DND-41 (cell line): ENCODE measurements at regions not wholly inside any gene's neighbourhood (a gene's known extent, or its start where the extent isn't known, plus 50 kb on each side); places are given as distances from the start of the nearest gene placed in this dataset.

ENCODE experiments used
- ATAC-seq: fragments of 200-7000 bp; cut with Tn5 transposase; 3 replicates; pipeline ENCODE4 v1.9.1; 2021; ENCODE audit warnings: low read depth; ENCODE audit not compliant: insufficient read depth
- DNase-seq: peaks from one replicate; pipeline ENCODE4 v3.0.0-alpha.2; 2020
- H2AFZ ChIP-seq: 2 replicates; pipeline ENCODE4 v1.6.0; 2012; ENCODE audit warnings: low read depth, low read length
- H3K27ac ChIP-seq: 2 replicates; pipeline ENCODE4 v1.5.1; 2012; ENCODE audit warnings: low read length, inconsistent platforms
- H3K27me3 ChIP-seq: fragments of 200-600 bp; sonication (generic); 2 replicates; pipeline ENCODE4 v1.6.0; 2012; ENCODE audit warnings: low read length, mild to moderate bottlenecking, inconsistent platforms; ENCODE audit not compliant: insufficient read depth, poor library complexity
- H3K36me3 ChIP-seq: 2 replicates; pipeline ENCODE4 v1.5.1; 2012; ENCODE audit warnings: low read length, inconsistent platforms; ENCODE audit not compliant: insufficient read depth
- H3K4me1 ChIP-seq: 2 replicates; pipeline ENCODE4 v1.5.1; 2012; ENCODE audit warnings: mild to moderate bottlenecking, low read length; ENCODE audit not compliant: insufficient read depth
- H3K4me2 ChIP-seq: 2 replicates; pipeline ENCODE4 v1.6.0; 2012; ENCODE audit warnings: mild to moderate bottlenecking, moderate library complexity, low read length, inconsistent platforms; ENCODE audit not compliant: insufficient read depth
- H3K4me3 ChIP-seq, 2 experiments: fragments of 200-600 bp in 1 of 2; shearing (Covaris generic) in 1 of 2; 2 replicates each; pipeline ENCODE4 v1.5.1; 2012 to 2016; ENCODE audit warnings: inconsistent platforms in 2 of 2, low read length in 2 of 2, mild to moderate bottlenecking in 2 of 2, low read depth in 1 of 2, moderate library complexity in 1 of 2
- H3K79me2 ChIP-seq: 2 replicates; pipeline ENCODE4 v1.6.0; 2012; ENCODE audit warnings: low read length, inconsistent platforms; ENCODE audit not compliant: insufficient read depth
- H3K9ac ChIP-seq: 2 replicates; pipeline ENCODE4 v1.6.0; 2012; ENCODE audit warnings: low read depth, mild to moderate bottlenecking, inconsistent platforms, low read length, moderate library complexity
- H3K9me3 ChIP-seq: 2 replicates; pipeline ENCODE4 v1.5.1; 2012; ENCODE audit warnings: low read length, moderate library complexity, mild to moderate bottlenecking, inconsistent platforms; ENCODE audit not compliant: insufficient read depth, severe bottlenecking
- H4K20me1 ChIP-seq: 2 replicates; pipeline ENCODE4 v1.6.0; 2012; ENCODE audit warnings: low read length; ENCODE audit not compliant: insufficient read depth
- CTCF ChIP-seq: IDR thresholded peaks from 2 replicates; pipeline ENCODE4 v1.5.1; 2012; ENCODE audit warnings: borderline replicate concordance, low read length, moderate library complexity, mild to moderate bottlenecking; ENCODE audit not compliant: poor library complexity, severe bottlenecking; ENCODE audit errors: extremely low read depth
- EZH2 ChIP-seq: IDR thresholded peaks from 3 replicates; pipeline ENCODE4 v1.6.1; 2012; ENCODE audit warnings: borderline replicate concordance, low read depth, mild to moderate bottlenecking, moderate library complexity, low read length, inconsistent platforms; ENCODE audit not compliant: severe bottlenecking

GRCh38 chr5:147972076-147972840 is 65.9 kb upstream of the C5orf46 start:
- no peaks in the 10 kb centered on the region for H3K79me2 ChIP-seq
- H3K27me3 ChIP-seq, result no peaks in the 10 kb centered on the region
- no peaks in the 10 kb centered on the region for H4K20me1 ChIP-seq
- ATAC-seq, result no peak
- DNase-seq, result no peak
- H3K4me2 ChIP-seq, result no peak overlapping the region
- H3K9me3 ChIP-seq, result no peaks in the 10 kb centered on the region
- H3K4me3 ChIP-seq, result no peak overlapping the region
- H2AFZ ChIP-seq, result no peak overlapping the region
- no peak overlapping the region for H3K27ac ChIP-seq
- H3K9ac ChIP-seq, result no peak overlapping the region
- H3K4me1 ChIP-seq, result no peaks in the 10 kb centered on the region
- H3K36me3 ChIP-seq, result no peaks in the 10 kb centered on the region
- TF ChIP-seq CTCF, result no peak
- no peak for TF ChIP-seq EZH2

GRCh38 chr5:147971472-147971871 is 65.1 kb upstream of the C5orf46 start:
- no peak for TF ChIP-seq EZH2
- no peak for TF ChIP-seq CTCF
- H2AFZ ChIP-seq, result no peak overlapping the region
- H3K4me1 ChIP-seq, result no peaks in the 10 kb centered on the region
- DNase-seq (no peak), ATAC-seq (no peak)
- no peak overlapping the region for H3K9ac ChIP-seq
- no peak overlapping the region for H3K4me3 ChIP-seq
- no peaks in the 10 kb centered on the region for H3K9me3 ChIP-seq
- H3K4me2 ChIP-seq, result no peak overlapping the region
- no peaks in the 10 kb centered on the region for H3K36me3 ChIP-seq
- H3K79me2 ChIP-seq, result no peaks in the 10 kb centered on the region
- H3K27me3 ChIP-seq, result no peaks in the 10 kb centered on the region
- H3K27ac ChIP-seq, result no peak overlapping the region
- H4K20me1 ChIP-seq, result no peaks in the 10 kb centered on the region

GRCh38 chr5:147968855-147969254 is 62.5 kb upstream of the C5orf46 start:
- DNase-seq (no peak), ATAC-seq (no peak)
- H3K9ac ChIP-seq, result no peak overlapping the region
- H3K4me3 ChIP-seq, result no peak overlapping the region
- no peak overlapping the region for H3K27ac ChIP-seq
- H3K9me3 ChIP-seq, result no peaks in the 10 kb centered on the region
- no peak overlapping the region for H2AFZ ChIP-seq
- H3K4me2 ChIP-seq, result no peak overlapping the region
- no peaks in the 10 kb centered on the region for H3K79me2 ChIP-seq
- H3K36me3 ChIP-seq, result no peaks in the 10 kb centered on the region
- TF ChIP-seq EZH2, result no peak
- no peak for TF ChIP-seq CTCF
- no peaks in the 10 kb centered on the region for H4K20me1 ChIP-seq
- no peaks in the 10 kb centered on the region for H3K4me1 ChIP-seq
- no peaks in the 10 kb centered on the region for H3K27me3 ChIP-seq
